Osteoblast (primary cell): ENCODE measurements at regions not wholly inside any gene's neighbourhood (a gene's known extent, or its start where the extent isn't known, plus 50 kb on each side); places are given as distances from the start of the nearest gene placed in this dataset.
A peak's percentile ranks its signal among the peaks of the same experiment; 100 is the strongest.

Experiments used
- DNase-seq: peaks from one replicate; pipeline ENCODE4 v3.0.0; 2011; ENCODE audit warnings: low spot score, mixed read lengths; ENCODE audit not compliant: insufficient read length; ENCODE audit errors: missing footprints
- H2AFZ ChIP-seq: 2 replicates; pipeline ENCODE4 v1.6.0; 2011; ENCODE audit warnings: mild to moderate bottlenecking, low read length
- H3K27ac ChIP-seq: 2 replicates; pipeline ENCODE4 v1.5.1; 2011; ENCODE audit warnings: mild to moderate bottlenecking, low read depth, low read length, moderate library complexity
- H3K27me3 ChIP-seq: 2 replicates; pipeline ENCODE4 v1.6.0; 2012; ENCODE audit warnings: mild to moderate bottlenecking, control low read depth, inconsistent platforms, low read length, moderate library complexity; ENCODE audit not compliant: insufficient read depth
- H3K36me3 ChIP-seq: 2 replicates; pipeline ENCODE4 v1.5.1; 2011; ENCODE audit warnings: mild to moderate bottlenecking, low read length, control low read depth, moderate library complexity; ENCODE audit not compliant: insufficient read depth
- H3K4me1 ChIP-seq: 2 replicates; pipeline ENCODE4 v1.5.1; 2011; ENCODE audit warnings: mild to moderate bottlenecking, low read length, control low read depth, moderate library complexity; ENCODE audit not compliant: insufficient read depth
- H3K4me2 ChIP-seq: 2 replicates; pipeline ENCODE4 v1.6.0; 2011; ENCODE audit warnings: mild to moderate bottlenecking, low read length; ENCODE audit not compliant: insufficient read depth
- H3K4me3 ChIP-seq: fragments of 200-600 bp; sonication (generic); 3 replicates; pipeline ENCODE4 v1.5.1; 2012; ENCODE audit warnings: mild to moderate bottlenecking, low read length, inconsistent platforms; ENCODE audit not compliant: insufficient read depth
- H3K79me2 ChIP-seq: 2 replicates; pipeline ENCODE4 v1.6.0; 2012; ENCODE audit warnings: mild to moderate bottlenecking, low read length, control low read depth, inconsistent platforms; ENCODE audit not compliant: insufficient read depth
- H3K9me3 ChIP-seq: 2 replicates; pipeline ENCODE4 v1.5.1; 2011; ENCODE audit warnings: low read depth, low read length, control low read depth
- H4K20me1 ChIP-seq: 2 replicates; pipeline ENCODE4 v1.6.0; 2012; ENCODE audit warnings: mild to moderate bottlenecking, low read length, control low read depth; ENCODE audit not compliant: insufficient read depth
- TF ChIP-seq, protein P1 (sequence below): IDR thresholded peaks from 2 replicates; pipeline ENCODE4 v1.5.1; 2011; ENCODE audit warnings: mild to moderate bottlenecking, low read depth, low read length, moderate library complexity; ENCODE audit errors: extremely low read depth

DNA sequence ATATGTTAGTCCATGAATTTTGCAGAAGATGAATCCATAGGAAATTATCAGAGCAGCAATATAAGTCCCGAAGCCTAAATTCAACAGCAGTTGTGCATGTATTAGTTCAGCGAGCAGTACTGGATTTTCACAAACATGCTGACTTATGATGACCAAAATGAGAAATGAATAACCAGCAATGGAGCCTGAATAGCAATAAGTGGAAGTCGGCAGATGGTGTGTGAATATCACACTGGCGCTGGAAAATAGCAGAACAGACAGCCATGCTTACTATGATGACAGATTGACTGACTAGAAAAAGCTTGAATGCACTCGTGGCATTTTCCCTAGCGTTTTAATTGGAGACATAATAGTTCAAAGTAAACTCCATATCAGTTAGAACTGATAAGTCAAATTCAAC is 1114.5 kb downstream of the DSC3 start:
- Histone ChIP-seq H3K79me2 (no peaks in the 10 kb centered on the region), H3K4me2 (no peak overlapping the region), H3K9me3 (no peaks in the 10 kb centered on the region), H3K4me3 (no peak overlapping the region), H2AFZ (no peak overlapping the region), H3K27ac (no peak overlapping the region), H3K27me3 (no peaks in the 10 kb centered on the region), H3K36me3 (no peaks in the 10 kb centered on the region), H4K20me1 (no peaks in the 10 kb centered on the region), H3K4me1 (no peaks in the 10 kb centered on the region)
- DNase-seq, result no peak
- TF ChIP-seq, protein P1, sequence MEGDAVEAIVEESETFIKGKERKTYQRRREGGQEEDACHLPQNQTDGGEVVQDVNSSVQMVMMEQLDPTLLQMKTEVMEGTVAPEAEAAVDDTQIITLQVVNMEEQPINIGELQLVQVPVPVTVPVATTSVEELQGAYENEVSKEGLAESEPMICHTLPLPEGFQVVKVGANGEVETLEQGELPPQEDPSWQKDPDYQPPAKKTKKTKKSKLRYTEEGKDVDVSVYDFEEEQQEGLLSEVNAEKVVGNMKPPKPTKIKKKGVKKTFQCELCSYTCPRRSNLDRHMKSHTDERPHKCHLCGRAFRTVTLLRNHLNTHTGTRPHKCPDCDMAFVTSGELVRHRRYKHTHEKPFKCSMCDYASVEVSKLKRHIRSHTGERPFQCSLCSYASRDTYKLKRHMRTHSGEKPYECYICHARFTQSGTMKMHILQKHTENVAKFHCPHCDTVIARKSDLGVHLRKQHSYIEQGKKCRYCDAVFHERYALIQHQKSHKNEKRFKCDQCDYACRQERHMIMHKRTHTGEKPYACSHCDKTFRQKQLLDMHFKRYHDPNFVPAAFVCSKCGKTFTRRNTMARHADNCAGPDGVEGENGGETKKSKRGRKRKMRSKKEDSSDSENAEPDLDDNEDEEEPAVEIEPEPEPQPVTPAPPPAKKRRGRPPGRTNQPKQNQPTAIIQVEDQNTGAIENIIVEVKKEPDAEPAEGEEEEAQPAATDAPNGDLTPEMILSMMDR, result no peak

DNA sequence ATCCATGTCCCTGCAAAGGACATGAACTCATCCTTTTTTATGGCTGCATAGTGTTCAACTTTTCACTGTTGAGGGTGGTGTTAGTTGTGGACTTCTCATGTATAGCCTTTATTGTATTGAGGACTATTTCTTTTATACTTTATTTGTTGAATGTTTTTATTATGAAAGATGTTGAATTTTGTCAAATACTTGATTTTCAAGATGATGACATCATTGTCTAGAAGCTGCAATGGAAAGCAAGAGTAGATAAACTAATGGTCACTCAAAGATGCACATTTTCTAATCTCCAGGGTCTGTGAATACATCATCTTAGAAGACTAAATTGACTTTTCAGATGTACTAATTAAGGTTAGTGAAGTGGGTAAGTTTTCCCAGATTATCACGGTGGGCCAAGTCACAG is 1117.0 kb downstream of the DSC3 start:
- no peak overlapping the region for H3K27ac ChIP-seq
- DNase-seq, result no peak
- no peaks in the 10 kb centered on the region for H3K36me3 ChIP-seq
- no peaks in the 10 kb centered on the region for H3K79me2 ChIP-seq
- no peak overlapping the region for H3K4me3 ChIP-seq
- no peaks in the 10 kb centered on the region for H4K20me1 ChIP-seq
- H3K4me1 ChIP-seq, result no peaks in the 10 kb centered on the region
- H3K27me3 ChIP-seq, result no peaks in the 10 kb centered on the region
- H2AFZ ChIP-seq, result no peak overlapping the region
- H3K9me3 ChIP-seq, result no peaks in the 10 kb centered on the region
- TF ChIP-seq, protein P1, result no peak
- H3K4me2 ChIP-seq, result no peak overlapping the region

DNA sequence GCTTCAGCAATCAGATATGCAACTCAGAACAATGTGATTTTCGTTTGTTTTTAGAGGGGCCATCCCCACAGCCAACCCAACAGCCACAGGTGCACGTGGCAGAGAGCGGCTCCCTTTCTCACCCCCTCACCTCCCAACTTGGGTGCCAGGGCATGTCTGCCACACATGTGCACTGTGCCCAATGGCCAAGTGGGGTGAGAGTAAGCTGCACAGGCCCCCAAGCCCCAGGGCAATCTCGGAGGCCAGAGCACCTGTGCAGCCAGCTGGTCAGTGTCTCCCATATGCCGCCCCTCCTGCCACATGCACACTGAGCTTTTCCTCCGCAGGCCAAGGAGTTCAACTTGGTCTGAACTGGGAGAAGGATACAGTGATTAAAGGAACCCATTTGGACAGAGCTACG is 1130.2 kb downstream of the DSC3 start:
- Histone ChIP-seq H3K27ac (no peak overlapping the region), H3K4me3 (no peak overlapping the region), H3K4me1 (no peaks in the 10 kb centered on the region), H2AFZ (no peak overlapping the region), H3K36me3 (no peaks in the 10 kb centered on the region), H3K27me3 (no peaks in the 10 kb centered on the region), H3K79me2 (no peaks in the 10 kb centered on the region), H4K20me1 (no peaks in the 10 kb centered on the region), H3K4me2 (no peak overlapping the region), H3K9me3 (no peaks in the 10 kb centered on the region)
- DNase-seq, result peak; percentile 14
- TF ChIP-seq, protein P1, result no peak

DNA sequence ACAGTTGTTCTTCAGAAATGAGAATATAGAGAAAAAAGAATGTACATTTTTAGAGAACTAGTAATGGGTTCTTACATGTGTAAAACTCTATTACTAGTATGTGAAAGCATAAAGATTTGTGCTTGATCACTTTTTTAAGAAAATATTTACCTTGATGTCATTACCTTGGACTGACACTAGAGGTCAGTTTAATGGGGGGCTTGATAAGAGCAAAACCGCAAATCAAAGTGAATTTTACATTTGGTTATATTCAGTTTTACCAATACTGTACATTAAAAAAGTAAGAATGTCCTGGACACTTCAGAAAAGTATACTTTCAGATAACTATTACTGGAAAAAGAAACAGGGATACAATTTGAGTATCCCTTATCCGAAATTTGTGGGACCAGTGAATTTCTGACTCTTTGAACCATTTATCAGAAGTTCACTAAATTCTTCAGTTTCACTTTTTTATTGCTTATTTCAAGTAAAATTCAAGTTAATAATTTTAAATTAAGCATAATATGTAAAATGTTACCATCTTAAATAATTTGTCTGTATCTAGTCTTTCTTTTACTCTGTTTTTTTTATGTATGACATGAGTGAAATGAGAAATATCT is 1149.5 kb downstream of the DSC3 start:
- Histone ChIP-seq H3K4me1 (no peaks in the 10 kb centered on the region), H3K4me2 (no peak overlapping the region), H3K27me3 (no peaks in the 10 kb centered on the region), H3K27ac (no peak overlapping the region), H2AFZ (no peak overlapping the region), H3K36me3 (no peaks in the 10 kb centered on the region), H3K9me3 (no peaks in the 10 kb centered on the region), H3K4me3 (no peak overlapping the region), H4K20me1 (no peaks in the 10 kb centered on the region), H3K79me2 (no peaks in the 10 kb centered on the region)
- TF ChIP-seq, protein P1, result peak; percentile 43
- DNase-seq, result no peak
